ENCODE measurements at regions not wholly inside any gene's neighbourhood (a gene's known extent, or its start where the extent isn't known, plus 50 kb on each side); places are given as distances from the start of the nearest gene placed in this dataset.
"Not testable (repeated sequence)": the region's sequence is repeated elsewhere in the genome, so short reads cannot be mapped to it uniquely, and the experiment has no call there.

- not testable (repeated sequence) for DNase-seq
Measured at GRCh38 chr2:76697439-76697838, 824.7 kb downstream of the LRRTM4 start.

GRCh38 chr2:76692908-76693307 lies 829.3 kb downstream of the LRRTM4 start:
- DNase-seq = no peak

GRCh38 chr2:76688732-76689131 lies 833.4 kb downstream of the LRRTM4 start:
- no peak for DNase-seq

- DNase-seq = no peak
Measured at GRCh38 chr2:76687923-76688322, 834.3 kb downstream of the LRRTM4 start.

- DNase-seq = no peak
Measured at GRCh38 chr2:76684756-76685155, 837.4 kb downstream of the LRRTM4 start.

GRCh38 chr2:76679025-76679396 lies 843.2 kb downstream of the LRRTM4 start:
- no peak for DNase-seq

GRCh38 chr2:76678383-76679024 lies 843.7 kb downstream of the LRRTM4 start:
- no peak for DNase-seq

- no peak for DNase-seq
Measured at GRCh38 chr2:76675212-76675611, 847.0 kb downstream of the LRRTM4 start.

GRCh38 chr2:76672798-76673197 lies 849.4 kb downstream of the LRRTM4 start:
- DNase-seq = no peak

GRCh38 chr2:76669966-76670465 lies 852.2 kb downstream of the LRRTM4 start:
- DNase-seq = no peak

- DNase-seq = no peak
Measured at GRCh38 chr2:76668279-76668678, 853.9 kb downstream of the LRRTM4 start.

GRCh38 chr2:76667821-76668271 lies 854.3 kb downstream of the LRRTM4 start:
- DNase-seq = no peak

GRCh38 chr2:76642129-76642528 lies 880.0 kb downstream of the LRRTM4 start:
- no peak for DNase-seq

- no peak for DNase-seq
Measured at GRCh38 chr2:76641506-76641905, 880.7 kb downstream of the LRRTM4 start.

GRCh38 chr2:76640905-76641304 lies 881.3 kb downstream of the LRRTM4 start:
- DNase-seq = no peak

GRCh38 chr2:76639171-76639680 lies 883.0 kb downstream of the LRRTM4 start:
- no peak for DNase-seq

- no peak for DNase-seq
Measured at GRCh38 chr2:76633276-76633921, 888.8 kb downstream of the LRRTM4 start.

GRCh38 chr2:76625101-76625500 lies 897.1 kb downstream of the LRRTM4 start:
- DNase-seq = no peak

- DNase-seq = no peak
Measured at GRCh38 chr2:76613330-76613729, 902.6 kb upstream of the GCFC2 start.

GRCh38 chr2:76612764-76613163 lies 902.0 kb upstream of the GCFC2 start:
- no peak for DNase-seq

- DNase-seq = no peak
Measured at GRCh38 chr2:76610451-76610850, 899.7 kb upstream of the GCFC2 start.

- peak; percentile 90 for DNase-seq
Measured at GRCh38 chr2:76599732-76600368, 889.1 kb upstream of the GCFC2 start.

GRCh38 chr2:76584474-76584873 lies 873.8 kb upstream of the GCFC2 start:
- DNase-seq = no peak

- no peak for DNase-seq
Measured at GRCh38 chr2:76579911-76580310, 869.2 kb upstream of the GCFC2 start.
